SK-N-SH (cell line): ENCODE measurements at regions not wholly inside any gene's neighbourhood (a gene's known extent, or its start where the extent isn't known, plus 50 kb on each side); places are given as distances from the start of the nearest gene placed in this dataset.

Experiments
- CTCF ChIA-PET: fragments of 300-600, 350-600 bp; formaldehyde crosslinking; extraction: SDS; loops from one replicate; lab custom pipeline; 2021; lab: Yijun Ruan, JAX
- POLR2A ChIA-PET: fragments of 350-600 bp; sonication (Branson Sonifier 250); formaldehyde crosslinking; extraction: SDS; loops from one replicate; lab custom pipeline; 2020; ENCODE audit warnings: antibody characterized with exemption, inconsistent platforms; lab: Yijun Ruan, JAX
- DNase-seq: peaks from one replicate; pipeline ENCODE4 v3.0.0; 2012
- H2AFZ ChIP-seq: fragments of 200-600 bp; sonication (generic); 2 replicates; pipeline ENCODE4 v1.8.1; 2016; ENCODE audit warnings: antibody characterized with exemption, mild to moderate bottlenecking, low read depth
- H3F3A ChIP-seq: fragments of 200-600 bp; sonication (generic); replicated peaks from 2 replicates; pipeline ENCODE3; 2016; ENCODE audit warnings: antibody characterized with exemption, mild to moderate bottlenecking; ENCODE audit not compliant: insufficient read depth
- H3K27ac ChIP-seq, 2 experiments: fragments of 200-500 bp in 1 of 2; fragments of 200-600 bp in 1 of 2; sonication (Bioruptor generic) in 1 of 2; sonication (generic), shearing (Covaris generic) in 1 of 2; 2 replicates each; pipeline versions ENCODE4 v1.5.1 to v1.6.1; 2014 to 2016; ENCODE audit warnings: low read depth in 2 of 2, inconsistent platforms in 1 of 2, low read length in 1 of 2, mild to moderate bottlenecking in 1 of 2, mixed read lengths in 1 of 2
- H3K27me3 ChIP-seq: fragments of 200-600 bp; sonication (generic), shearing (Covaris generic); 2 replicates; pipeline ENCODE4 v1.6.1; 2016; ENCODE audit warnings: mixed run types; ENCODE audit not compliant: insufficient read depth
- H3K36me3 ChIP-seq, 2 experiments: fragments of 200-500 bp in 1 of 2; fragments of 200-600 bp in 1 of 2; sonication (Bioruptor generic) in 1 of 2; sonication (generic) in 1 of 2; replicated peaks in 1 of 2; 2 replicates each; pipeline versions ENCODE3 to v1.5.1; 2014 to 2016; ENCODE audit warnings: low read length in 1 of 2, mild to moderate bottlenecking in 1 of 2; ENCODE audit not compliant: insufficient read depth in 2 of 2, control insufficient read depth in 1 of 2
- H3K4me1 ChIP-seq, 2 experiments: fragments of 200-500 bp in 1 of 2; fragments of 200-600 bp in 1 of 2; sonication (Bioruptor generic) in 1 of 2; sonication (generic), shearing (Covaris generic) in 1 of 2; 2 replicates each; pipeline versions ENCODE4 v1.5.1 to v1.6.1; 2014 to 2016; ENCODE audit warnings: low read depth in 1 of 2, low read length in 1 of 2, mixed run types in 1 of 2; ENCODE audit not compliant: insufficient read depth in 2 of 2, control insufficient read depth in 1 of 2
- H3K4me2 ChIP-seq: fragments of 200-600 bp; sonication (generic), shearing (Covaris generic); 2 replicates; pipeline ENCODE4 v1.6.1; 2017; ENCODE audit warnings: mixed run types
- H3K4me3 ChIP-seq, 2 experiments: fragments of 200-500 bp in 1 of 2; fragments of 200-600 bp in 1 of 2; sonication (Bioruptor generic) in 1 of 2; sonication (generic), shearing (Covaris generic) in 1 of 2; 2 replicates each; pipeline versions ENCODE4 v1.5.1 to v1.8.1; 2014 to 2016; ENCODE audit warnings: low read depth in 2 of 2, inconsistent platforms in 1 of 2, low read length in 1 of 2, mild to moderate bottlenecking in 1 of 2, mixed read lengths in 1 of 2, moderate library complexity in 1 of 2
- H3K79me2 ChIP-seq: fragments of 200-600 bp; sonication (generic); 2 replicates; pipeline ENCODE4 v1.8.1; 2017; ENCODE audit warnings: mild to moderate bottlenecking; ENCODE audit not compliant: insufficient read depth
- H3K9ac ChIP-seq: fragments of 200-600 bp; sonication (generic); 2 replicates; pipeline ENCODE4 v1.6.1; 2017; ENCODE audit warnings: mixed run types
- H3K9me2 ChIP-seq: fragments of 200-600 bp; sonication (generic); 2 replicates; pipeline ENCODE4 v1.6.1; 2017; ENCODE audit warnings: mixed run types
- H3K9me3 ChIP-seq: fragments of 200-600 bp; sonication (generic); 2 replicates; pipeline ENCODE4 v1.6.1; 2017; ENCODE audit warnings: mixed run types, mild to moderate bottlenecking, moderate library complexity
- H4K20me1 ChIP-seq: fragments of 200-600 bp; sonication (generic); 2 replicates; pipeline ENCODE4 v1.6.1; 2017; ENCODE audit warnings: mild to moderate bottlenecking, mixed run types; ENCODE audit not compliant: insufficient read depth
- CTCF ChIP-seq: fragments of 200-600 bp; sonication (generic); IDR thresholded peaks from 2 replicates; pipeline ENCODE4 v1.6.1; 2017; ENCODE audit warnings: antibody characterized with exemption, mild to moderate bottlenecking, moderate library complexity
- ELF1 ChIP-seq: IDR thresholded peaks from 2 replicates; pipeline ENCODE4 v1.4.0; 2012
- EZH2phosphoT487 ChIP-seq: fragments of 200-600 bp; sonication (generic); IDR thresholded peaks from 2 replicates; pipeline ENCODE4 v1.6.1; 2017; ENCODE audit warnings: low read depth, mixed run types, mild to moderate bottlenecking, antibody characterized with exemption, moderate library complexity, borderline replicate concordance
- FOSL2 ChIP-seq: IDR thresholded peaks from 2 replicates; pipeline ENCODE4 v1.4.0; 2012; ENCODE audit warnings: low read depth, mild to moderate bottlenecking, moderate library complexity, borderline replicate concordance
- FOXM1 ChIP-seq: IDR thresholded peaks from 2 replicates; pipeline ENCODE4 v1.4.0; 2012; ENCODE audit warnings: low read depth, mild to moderate bottlenecking
- JUND ChIP-seq: IDR thresholded peaks from 2 replicates; pipeline ENCODE4 v1.4.0; 2012
- MEF2A ChIP-seq: IDR thresholded peaks from 2 replicates; pipeline ENCODE4 v1.4.0; 2012; ENCODE audit warnings: low read depth, borderline replicate concordance
- POLR2AphosphoS5 ChIP-seq: IDR thresholded peaks from 2 replicates; pipeline ENCODE4 v1.6.1; 2012; ENCODE audit warnings: low read depth, low read length
- RCOR1 ChIP-seq: fragments of 150-350 bp; IDR thresholded peaks from 2 replicates; pipeline ENCODE4 v1.6.1; 2017; ENCODE audit warnings: antibody characterized with exemption, low read length
- RXRA ChIP-seq: IDR thresholded peaks from 2 replicates; pipeline ENCODE4 v1.4.0; 2012; ENCODE audit warnings: low read depth, mild to moderate bottlenecking, borderline replicate concordance
- SIN3A ChIP-seq: IDR thresholded peaks from 2 replicates; pipeline ENCODE4 v1.6.1; 2012; ENCODE audit warnings: low read depth, mild to moderate bottlenecking, low read length, moderate library complexity, borderline replicate concordance
- SMC3 ChIP-seq: IDR thresholded peaks from 2 replicates; pipeline ENCODE4 v1.6.1; 2012; ENCODE audit warnings: low read depth, low read length, improper control_type of control experiment
- TAF1 ChIP-seq: IDR thresholded peaks from 2 replicates; pipeline ENCODE4 v1.6.1; 2012; ENCODE audit warnings: low read depth, mild to moderate bottlenecking, low read length, moderate library complexity, borderline replicate concordance
- TCF12 ChIP-seq: IDR thresholded peaks from 2 replicates; pipeline ENCODE4 v1.4.0; 2012
- TEAD4 ChIP-seq: IDR thresholded peaks from 2 replicates; pipeline ENCODE4 v1.4.0; 2012; ENCODE audit warnings: mild to moderate bottlenecking, borderline replicate concordance; ENCODE audit not compliant: insufficient read depth
- USF1 ChIP-seq: IDR thresholded peaks from 2 replicates; pipeline ENCODE4 v1.4.0; 2012; ENCODE audit warnings: low read depth, borderline replicate concordance
- WGBS: methylation state at CpG from one replicate; pipeline ENCODE4 v1.1.6; 2017; ENCODE audit warnings: low lambda C conversion rate; 5-methylcytosine and 5-hydroxymethylcytosine counted together

DNA sequence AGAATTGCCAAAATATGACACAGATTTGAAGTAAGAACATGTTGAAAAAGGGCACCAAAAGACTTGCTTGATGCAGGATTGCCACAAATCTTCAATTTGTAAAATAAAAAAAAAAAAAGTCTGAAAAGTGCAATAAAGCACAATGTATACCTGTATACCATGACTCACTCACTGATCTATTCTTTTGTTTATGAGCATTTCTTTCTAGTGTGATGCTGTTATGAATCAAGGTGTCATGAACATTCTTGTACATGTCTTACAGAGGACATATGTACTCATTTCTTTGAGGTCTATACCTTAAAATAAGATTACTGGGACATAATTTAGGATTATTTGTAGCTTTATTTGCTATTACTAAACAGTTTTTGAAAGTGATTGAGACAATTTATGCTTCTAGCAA lies 464.9 kb upstream of the RBMS3 start:
- CTCF ChIA-PET, result no interaction called here
- Histone ChIP-seq H3F3A (no peaks in the 10 kb centered on the region), H3K9me3 (no peaks in the 10 kb centered on the region), H3K27me3 (no peaks in the 10 kb centered on the region), H2AFZ (no peak overlapping the region), H3K4me2 (no peak overlapping the region), H4K20me1 (no peaks in the 10 kb centered on the region), H3K27ac (no peak overlapping the region), H3K4me1 (no peaks in the 10 kb centered on the region), H3K9ac (no peak overlapping the region), H3K79me2 (no peaks in the 10 kb centered on the region), H3K4me3 (no peak overlapping the region), H3K36me3 (no peaks in the 10 kb centered on the region), H3K9me2 (no peaks in the 10 kb centered on the region)
- DNase-seq, result no peak
- TF ChIP-seq ELF1, result no peak
- no peak for TF ChIP-seq JUND
- TF ChIP-seq SIN3A, result no peak
- no peak for TF ChIP-seq TCF12
- no peak for TF ChIP-seq USF1
- TF ChIP-seq TEAD4, result no peak
- no peak for TF ChIP-seq FOSL2
- no peak for TF ChIP-seq RCOR1
- no peak for TF ChIP-seq FOXM1
- no peak for TF ChIP-seq CTCF
- no peak for TF ChIP-seq EZH2phosphoT487
- no peak for TF ChIP-seq POLR2AphosphoS5
- TF ChIP-seq RXRA, result no peak
- TF ChIP-seq SMC3, result no peak
- POLR2A ChIA-PET, result no interaction called here

- H3K36me3 ChIP-seq, result no peaks in the 10 kb centered on the region
- 38% methylated on average over 1 of the region's 1 CpG for WGBS
- POLR2A ChIA-PET, result no interaction called here
Measured at GRCh38 chr3:28824316-28824715, 456.6 kb upstream of the RBMS3 start.

More at GRCh38 chr3:28824316-28824715, 456.6 kb upstream of the RBMS3 start:
- Histone ChIP-seq H3K9me2 (no peaks in the 10 kb centered on the region), H3K27me3 (no peaks in the 10 kb centered on the region), H3K4me3 (no peak overlapping the region), H2AFZ (no peak overlapping the region), H3K4me2 (no peak overlapping the region), H3F3A (no peaks in the 10 kb centered on the region), H3K9ac (no peak overlapping the region), H3K27ac (no peak overlapping the region), H3K79me2 (no peaks in the 10 kb centered on the region), H4K20me1 (no peaks in the 10 kb centered on the region), H3K4me1 (peaks cover 0 to 4% of the 10 kb centered on the region in 2 experiments; a peak in 1 of 4 replicates), H3K9me3 (no peaks in the 10 kb centered on the region)
- DNase-seq, result no peak
- TF ChIP-seq TAF1, result no peak
- TF ChIP-seq MEF2A, result no peak
- CTCF ChIA-PET, result no interaction called here
